GM12878 (cell line): ENCODE measurements at regions not wholly inside any gene's neighbourhood (a gene's known extent, or its start where the extent isn't known, plus 50 kb on each side); places are given as distances from the start of the nearest gene placed in this dataset.
A peak's percentile ranks its signal among the peaks of the same experiment; 100 is the strongest.

Experiments used
- ATAC-seq: fragments of 200-7000 bp; cut with Tn5 transposase; 3 replicates; pipeline ENCODE4 v1.9.1; 2020; ENCODE audit warnings: mild to moderate bottlenecking, moderate library complexity
- BruUV-seq: library from RNA; stranded (reverse); fragments of 400-500 nt; replicated peaks from 2 replicates; lab custom pipeline; 2021; lab: Mats Ljungman, UMichigan
- CTCF ChIA-PET: fragments of 300-600 bp; sonication (Branson Sonifier 250); formaldehyde crosslinking; extraction: SDS; loops from one replicate; lab custom pipeline; 2021; ENCODE audit warnings: inconsistent platforms; lab: Yijun Ruan, JAX
- POLR2A ChIA-PET: fragments of 350-600 bp; formaldehyde crosslinking; extraction: SDS; loops from one replicate; lab custom pipeline; 2021; ENCODE audit warnings: inconsistent platforms; lab: Charles Lee
- RAD21 ChIA-PET: fragments of 300-600 bp; sonication (Branson Sonifier 250); formaldehyde crosslinking; loops from one replicate; lab custom pipeline; 2023; ENCODE audit warnings: antibody characterized with exemption; ENCODE audit not compliant: unreplicated experiment; lab: Charles Lee
- SMC1A ChIA-PET: fragments of 300-600 bp; sonication (Branson Sonifier 250); formaldehyde crosslinking; loops from one replicate; lab custom pipeline; 2023; ENCODE audit not compliant: unreplicated experiment, uncharacterized antibody; lab: Charles Lee
- DNase-seq: peaks from one replicate; pipeline ENCODE4 v3.0.0-alpha.2; 2011; ENCODE audit warnings: low read depth, low spot score
- FAIRE-seq: peaks from 3 replicates; lab custom pipeline; 2011; peaks lifted over from hg19 to GRCh38; lab: Jason Lieb, UNC
- H2AFZ ChIP-seq: 2 replicates; pipeline ENCODE4 v1.6.0; 2011; ENCODE audit warnings: low read depth, low read length, control low read depth; ENCODE audit not compliant: control insufficient read depth
- H3K27ac ChIP-seq: 2 replicates; pipeline ENCODE4 v1.5.1; 2011; ENCODE audit warnings: control low read depth; ENCODE audit not compliant: control insufficient read depth, insufficient read depth
- H3K27me3 ChIP-seq, 2 experiments: replicated peaks in 1 of 2; 2 replicates each; pipeline versions ENCODE4 v1.6.0 to v1.6.1; 2011; ENCODE audit warnings: low read length in 1 of 2; ENCODE audit not compliant: control insufficient read depth in 2 of 2, insufficient read depth in 2 of 2
- H3K36me3 ChIP-seq, 2 experiments: 2 replicates each; pipeline ENCODE4 v1.5.1; 2011; ENCODE audit warnings: low read length in 1 of 2; ENCODE audit not compliant: control insufficient read depth in 2 of 2, insufficient read depth in 2 of 2
- H3K4me1 ChIP-seq: 2 replicates; pipeline ENCODE4 v1.6.1; 2011; ENCODE audit warnings: mild to moderate bottlenecking, low read length, moderate library complexity, mixed read lengths; ENCODE audit not compliant: control insufficient read depth, insufficient read depth
- H3K4me2 ChIP-seq: 2 replicates; pipeline ENCODE4 v1.6.0; 2011; ENCODE audit warnings: control low read depth; ENCODE audit not compliant: control insufficient read depth, insufficient read depth
- H3K4me3 ChIP-seq: fragments of 200-600 bp; sonication (generic); 2 replicates; pipeline ENCODE4 v1.5.1; 2016
- H3K79me2 ChIP-seq: 2 replicates; pipeline ENCODE4 v1.6.0; 2011; ENCODE audit warnings: low read length; ENCODE audit not compliant: control insufficient read depth, insufficient read depth
- H3K9ac ChIP-seq: 2 replicates; pipeline ENCODE4 v1.8.0; 2011; ENCODE audit warnings: low read length, control low read depth, mixed read lengths; ENCODE audit not compliant: control insufficient read depth, insufficient read depth
- H3K9me3 ChIP-seq: replicated peaks from 3 replicates; pipeline ENCODE4 v1.5.1; 2011; ENCODE audit warnings: mild to moderate bottlenecking, low read length; ENCODE audit not compliant: control insufficient read depth, insufficient read depth
- H4K20me1 ChIP-seq: 2 replicates; pipeline ENCODE4 v1.6.0; 2011; ENCODE audit not compliant: control insufficient read depth, insufficient read depth
- BACH1 ChIP-seq: fragments of 450-650 bp; IDR thresholded peaks from 2 replicates; pipeline ENCODE4 v1.6.1; 2017; ENCODE audit warnings: mild to moderate bottlenecking, borderline replicate concordance
- CEBPZ ChIP-seq: fragments of 150-350 bp; IDR thresholded peaks from 2 replicates; pipeline ENCODE4 v1.6.1; 2016; ENCODE audit warnings: low read depth, low read length
- CHD1 ChIP-seq: IDR thresholded peaks from 2 replicates; pipeline ENCODE4 v1.6.1; 2012; ENCODE audit warnings: low read depth, low read length, improper control_type of control experiment
- FOXK2 ChIP-seq: fragments of 450-650 bp; IDR thresholded peaks from 2 replicates; pipeline ENCODE4 v1.6.1; 2017; ENCODE audit warnings: mild to moderate bottlenecking, moderate library complexity
- HDAC6 ChIP-seq: fragments of 200-600 bp; sonication (generic); IDR thresholded peaks from one replicate; pipeline ENCODE4 v1.8.0; 2017; ENCODE audit warnings: antibody characterized with exemption; ENCODE audit not compliant: unreplicated experiment
- HDGF ChIP-seq: fragments of 450-650 bp; IDR thresholded peaks from 2 replicates; pipeline ENCODE4 v1.6.1; 2016; ENCODE audit warnings: antibody characterized with exemption
- IKZF2 ChIP-seq, 2 experiments: fragments of 450-650 bp; IDR thresholded peaks; 2 replicates each; pipeline ENCODE4 v1.6.1; 2017; ENCODE audit warnings: mild to moderate bottlenecking in 2 of 2, moderate library complexity in 2 of 2
- JUND ChIP-seq: IDR thresholded peaks from 2 replicates; pipeline ENCODE4 v1.6.1; 2012; ENCODE audit warnings: low read depth, mild to moderate bottlenecking, low read length, improper control_type of control experiment, moderate library complexity
- NFXL1 ChIP-seq: fragments of 450-650 bp; IDR thresholded peaks from 2 replicates; pipeline ENCODE4 v1.6.1; 2017; ENCODE audit warnings: antibody characterized with exemption, mild to moderate bottlenecking, borderline replicate concordance
- STAT1 ChIP-seq: fragments of 450-650 bp; conservative IDR thresholded peaks from 2 replicates; pipeline ENCODE4 v1.6.1; 2014; ENCODE audit warnings: antibody characterized with exemption, mild to moderate bottlenecking
- SUPT20H ChIP-seq: IDR thresholded peaks from 2 replicates; pipeline ENCODE4 v1.6.1; 2011; ENCODE audit warnings: low read depth, mild to moderate bottlenecking, low read length, moderate library complexity, borderline replicate concordance; ENCODE audit not compliant: control insufficient read depth
- TCF12 ChIP-seq: IDR thresholded peaks from 2 replicates; pipeline ENCODE4 v1.6.1; 2011; ENCODE audit warnings: low read depth, mild to moderate bottlenecking, low read length
- ZNF207 ChIP-seq: fragments of 450-650 bp; IDR thresholded peaks from 2 replicates; pipeline ENCODE4 v1.6.1; 2014; ENCODE audit warnings: antibody characterized with exemption, mild to moderate bottlenecking, borderline replicate concordance
- ZNF384 ChIP-seq: IDR thresholded peaks from 2 replicates; pipeline ENCODE4 v1.6.1; 2012; ENCODE audit warnings: low read depth, mild to moderate bottlenecking, low read length, improper control_type of control experiment, borderline replicate concordance
- ZNF592 ChIP-seq: fragments of 450-650 bp; IDR thresholded peaks from 2 replicates; pipeline ENCODE4 v1.6.1; 2017; ENCODE audit warnings: mild to moderate bottlenecking, moderate library complexity
- WGBS: methylation state at CpG from one replicate; pipeline ENCODE4 v1.1.6; 2016; ENCODE audit warnings: low lambda C conversion rate; ENCODE audit not compliant: insufficient replicate concordance, insufficient coverage; ENCODE audit errors: missing lambda C conversion rate; 5-methylcytosine and 5-hydroxymethylcytosine counted together
- in situ Hi-C: fragments of 300-500 bp; cut with MboI; formaldehyde crosslinking; loops from 9 replicates; pipeline ENCODE4 v1.14.3; 2018; ENCODE audit warnings: mixed read lengths
- intact Hi-C: fragments of 100-400 bp; cut with micrococcal nuclease; formaldehyde crosslinking; loops from one replicate; pipeline ENCODE4 v1.14.2; 2022; ENCODE audit not compliant: unreplicated experiment
- TF ChIP-seq, protein P1 (sequence below): fragments of 150-350 bp; IDR thresholded peaks from 2 replicates; pipeline ENCODE4 v1.6.1; 2014; ENCODE audit warnings: mild to moderate bottlenecking, low read depth, low read length

DNA sequence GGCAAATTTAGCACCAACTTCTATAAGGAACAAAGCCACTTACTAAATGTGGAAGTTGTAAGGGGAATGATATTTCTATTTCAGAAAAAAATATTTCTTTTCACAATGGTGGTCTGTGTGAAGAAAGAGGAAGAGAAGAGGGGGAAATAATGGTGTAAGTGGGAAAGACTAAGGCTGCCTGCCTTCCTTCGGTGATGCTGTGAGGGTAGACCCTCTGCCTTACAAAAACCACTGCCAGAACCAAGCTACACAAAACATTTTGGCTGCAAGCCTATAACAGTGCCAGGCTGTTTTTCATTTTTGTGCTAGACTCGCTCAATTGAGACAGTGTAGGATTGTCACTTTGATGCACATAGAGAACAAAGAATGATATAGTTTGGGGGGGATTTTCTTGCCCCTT is 286.6 kb downstream of the ZEB2 start:
- in situ Hi-C loops (no loop called here), intact Hi-C loops (no loop called here)
- Histone ChIP-seq H3K27me3 (no peaks in the 10 kb centered on the region), H3K4me1 (peaks cover 24% of the 10 kb centered on the region), H4K20me1 (no peaks in the 10 kb centered on the region), H3K4me2 (peak overlapping the region; percentile 50; the same call in 1 of the 2 replicates), H3K9ac (no peak overlapping the region), H2AFZ (peak overlapping the region; percentile 53), H3K4me3 (no peak overlapping the region), H3K9me3 (no peaks in the 10 kb centered on the region; the same call in 2 of the 3 replicates), H3K79me2 (no peaks in the 10 kb centered on the region), H3K27ac (no peak overlapping the region; the same call in 1 of the 2 replicates), H3K36me3 (no peaks in the 10 kb centered on the region)
- CTCF ChIA-PET, result interaction anchor here (1.1 to 1.9 kb wide), 2 partner anchors 9 to 13 kb away, joined by 3 to 6 read pairs; no protein-coding TSS in a partner anchor
- 98% methylated on average over 2 of the region's 2 CpGs for WGBS
- POLR2A ChIA-PET, result no interaction called here
- no peak for TF ChIP-seq CHD1
- no peak for TF ChIP-seq HDAC6
- TF ChIP-seq TCF12, result no peak
- TF ChIP-seq STAT1, result no peak
- no peak for TF ChIP-seq FOXK2
- no peak for TF ChIP-seq JUND
- no peak for TF ChIP-seq CEBPZ
- no peak for TF ChIP-seq ZNF207
- no peak for TF ChIP-seq ZNF592
- no peak for TF ChIP-seq ZNF384
- no peak for TF ChIP-seq BACH1
- no peak for TF ChIP-seq IKZF2 (IDR thresholded peaks at IDR 0.05)
- no peak for TF ChIP-seq SUPT20H
- TF ChIP-seq NFXL1, result no peak
- TF ChIP-seq, protein P1, sequence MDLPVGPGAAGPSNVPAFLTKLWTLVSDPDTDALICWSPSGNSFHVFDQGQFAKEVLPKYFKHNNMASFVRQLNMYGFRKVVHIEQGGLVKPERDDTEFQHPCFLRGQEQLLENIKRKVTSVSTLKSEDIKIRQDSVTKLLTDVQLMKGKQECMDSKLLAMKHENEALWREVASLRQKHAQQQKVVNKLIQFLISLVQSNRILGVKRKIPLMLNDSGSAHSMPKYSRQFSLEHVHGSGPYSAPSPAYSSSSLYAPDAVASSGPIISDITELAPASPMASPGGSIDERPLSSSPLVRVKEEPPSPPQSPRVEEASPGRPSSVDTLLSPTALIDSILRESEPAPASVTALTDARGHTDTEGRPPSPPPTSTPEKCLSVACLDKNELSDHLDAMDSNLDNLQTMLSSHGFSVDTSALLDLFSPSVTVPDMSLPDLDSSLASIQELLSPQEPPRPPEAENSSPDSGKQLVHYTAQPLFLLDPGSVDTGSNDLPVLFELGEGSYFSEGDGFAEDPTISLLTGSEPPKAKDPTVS, result no peak
- TF ChIP-seq HDGF, result no peak
- RAD21 ChIA-PET, result interaction anchor here (1.0 to 2.4 kb wide), 4 partner anchors 10 to 100 kb away, joined by 3 to 5 read pairs (median 4); no protein-coding TSS in a partner anchor
- DNase-seq, result no peak
- BruUV-seq, result no TSS peak
- no peak for FAIRE-seq
- SMC1A ChIA-PET, result interaction anchor here (1.3 to 1.8 kb wide), 2 partner anchors 10 to 18 kb away, joined by 4 to 8 read pairs; no protein-coding TSS in a partner anchor
- ATAC-seq, result no peak; the same call in 2 of the 3 replicates
